ENCODE measurements at regions not wholly inside any gene's neighbourhood (a gene's known extent, or its start where the extent isn't known, plus 50 kb on each side); places are given as distances from the start of the nearest gene placed in this dataset.

GRCh38 chr7:131145026-131145425 lies 182.7 kb upstream of the MKLN1 start:
- ATAC-seq (ENCODE audit: poor library complexity) = no peak
- ChIA-PET CTCF (no interaction called here), POLR2A (no interaction called here)
- no peak overlapping the region for H3K27ac ChIP-seq (ENCODE audit: low read depth in 1 of 2, low read length in 2 of 2)
- no peak overlapping the region for H3K4me3 ChIP-seq (ENCODE audit: low read length)
- Mint-ChIP-seq H3K36me3 (ENCODE audit: low read depth) (no peaks in the 10 kb centered on the region), H3K4me3 (no peak overlapping the region), H3K4me1 (ENCODE audit: low read depth) (no peaks in the 10 kb centered on the region), H3K9me3 (no peaks in the 10 kb centered on the region), H3K27me3 (no peaks in the 10 kb centered on the region), H3K27ac (no peak overlapping the region)
- no peaks in the 10 kb centered on the region for H3K9me3 ChIP-seq (ENCODE audit: control insufficient read depth in 1 of 2, insufficient read depth in 1 of 2, low read length in 2 of 2)
- no peaks in the 10 kb centered on the region for H3K36me3 ChIP-seq (ENCODE audit: insufficient read depth, low read length)
- H3K27me3 ChIP-seq (ENCODE audit: control insufficient read depth in 1 of 2, insufficient read depth in 2 of 2, low read length in 2 of 2) = no peaks in the 10 kb centered on the region
- no peak for TF ChIP-seq CTCF (IDR thresholded peaks at IDR 0.05)
- H3K4me1 ChIP-seq (ENCODE audit: insufficient read depth, low read length) = no peaks in the 10 kb centered on the region
- DNase-seq = no peak
- intact Hi-C loops (cut with DNase I, micrococcal nuclease) = no loop called here

- Histone ChIP-seq H3K36me3 (ENCODE audit: insufficient read depth, low read length) (no peaks in the 10 kb centered on the region), H3K4me3 (ENCODE audit: low read length) (no peak overlapping the region), H3K27ac (ENCODE audit: low read depth in 1 of 2, low read length in 2 of 2) (no peak overlapping the region), H3K4me1 (ENCODE audit: insufficient read depth, low read length) (no peaks in the 10 kb centered on the region), H3K9me3 (ENCODE audit: control insufficient read depth in 1 of 2, insufficient read depth in 1 of 2, low read length in 2 of 2) (no peaks in the 10 kb centered on the region), H3K27me3 (ENCODE audit: control insufficient read depth in 1 of 2, insufficient read depth in 2 of 2, low read length in 2 of 2) (no peaks in the 10 kb centered on the region)
- no peaks in the 10 kb centered on the region for H3K27me3 Mint-ChIP-seq
- TF ChIP-seq CTCF (IDR thresholded peaks at IDR 0.05) = no peak
- POLR2A ChIA-PET = no interaction called here
- H3K36me3 Mint-ChIP-seq (ENCODE audit: low read depth) = no peaks in the 10 kb centered on the region
- intact Hi-C loops (cut with DNase I, micrococcal nuclease) = no loop called here
- H3K27ac Mint-ChIP-seq = no peak overlapping the region
- H3K4me3 Mint-ChIP-seq = no peak overlapping the region
- DNase-seq (no peak), ATAC-seq (ENCODE audit: poor library complexity) (no peak)
- H3K4me1 Mint-ChIP-seq (ENCODE audit: low read depth) = no peaks in the 10 kb centered on the region
- CTCF ChIA-PET = no interaction called here
- no peaks in the 10 kb centered on the region for H3K9me3 Mint-ChIP-seq
Observed at GRCh38 chr7:131145770-131146169, 181.9 kb upstream of the MKLN1 start.

- Mint-ChIP-seq H3K4me1 (ENCODE audit: low read depth) (no peaks in the 10 kb centered on the region), H3K4me3 (no peak overlapping the region), H3K27ac (no peak overlapping the region), H3K9me3 (no peaks in the 10 kb centered on the region), H3K36me3 (ENCODE audit: low read depth) (no peaks in the 10 kb centered on the region), H3K27me3 (no peaks in the 10 kb centered on the region)
- TF ChIP-seq CTCF (IDR thresholded peaks at IDR 0.05) = no peak
- CTCF ChIA-PET = interaction anchor here (0.6 to 0.9 kb wide), 2 partner anchors 9 to 162 kb away, joined by 3 to 4 read pairs; no protein-coding TSS in a partner anchor
- Histone ChIP-seq H3K4me1 (ENCODE audit: insufficient read depth, low read length) (no peaks in the 10 kb centered on the region), H3K27ac (ENCODE audit: low read depth in 1 of 2, low read length in 2 of 2) (no peak overlapping the region), H3K36me3 (ENCODE audit: insufficient read depth, low read length) (no peaks in the 10 kb centered on the region), H3K9me3 (ENCODE audit: control insufficient read depth in 1 of 2, insufficient read depth in 1 of 2, low read length in 2 of 2) (no peaks in the 10 kb centered on the region), H3K4me3 (ENCODE audit: low read length) (no peak overlapping the region), H3K27me3 (ENCODE audit: control insufficient read depth in 1 of 2, insufficient read depth in 2 of 2, low read length in 2 of 2) (no peaks in the 10 kb centered on the region)
- DNase-seq = no peak
- intact Hi-C loops (cut with DNase I, micrococcal nuclease) = no loop called here
- ATAC-seq (ENCODE audit: poor library complexity) = no peak
- POLR2A ChIA-PET = no interaction called here
Observed at GRCh38 chr7:131147604-131148003, 180.1 kb upstream of the MKLN1 start.
